Activated CD8-positive, alpha-beta T cell treated with anti-CD3 and anti-CD28 coated beads for 36 hours (primary cell): ENCODE measurements at regions not wholly inside any gene's neighbourhood (a gene's known extent, or its start where the extent isn't known, plus 50 kb on each side); places are given as distances from the start of the nearest gene placed in this dataset.

Source experiments
- ATAC-seq: fragments of 200-7000 bp; cut with Tn5 transposase; one replicate; pipeline ENCODE4 v1.10.0; 2021; ENCODE audit warnings: mild to moderate bottlenecking, moderate library complexity
- CTCF ChIA-PET: fragments of 350-600 bp; sonication (Branson Sonifier 250); formaldehyde crosslinking; loops from one replicate; lab custom pipeline; 2021; ENCODE audit warnings: antibody characterized with exemption; lab: Charles Lee
- POLR2A ChIA-PET: fragments of 350-600 bp; sonication (Branson Sonifier 250); formaldehyde crosslinking; loops from one replicate; lab custom pipeline; 2021; ENCODE audit warnings: antibody characterized with exemption; lab: Charles Lee
- DNase-seq: peaks from one replicate; pipeline ENCODE4 v3.0.0-alpha.2; 2020
- H3K27ac Mint-ChIP-seq: one replicate; pipeline ENCODE4 v1.8.0; 2021; ENCODE audit warnings: mild to moderate bottlenecking, mixed read lengths
- H3K27me3 Mint-ChIP-seq: one replicate; pipeline ENCODE4 v1.8.0; 2021; ENCODE audit warnings: mixed read lengths
- H3K36me3 Mint-ChIP-seq: one replicate; pipeline ENCODE4 v1.8.0; 2021; ENCODE audit warnings: low read depth, mixed read lengths
- H3K4me1 Mint-ChIP-seq: one replicate; pipeline ENCODE4 v1.8.0; 2021; ENCODE audit warnings: low read depth, mixed read lengths
- H3K4me3 Mint-ChIP-seq: one replicate; pipeline ENCODE4 v1.8.0; 2021; ENCODE audit warnings: mild to moderate bottlenecking, moderate library complexity, mixed read lengths
- H3K9me3 Mint-ChIP-seq: one replicate; pipeline ENCODE4 v1.8.0; 2021; ENCODE audit warnings: mixed read lengths
- CTCF ChIP-seq: fragments of 200-600 bp; IDR thresholded peaks from one replicate; pipeline ENCODE4 v1.8.0; 2022; ENCODE audit warnings: antibody characterized with exemption, mild to moderate bottlenecking
- intact Hi-C: fragments of 100-400 bp; cut with micrococcal nuclease; formaldehyde crosslinking; loops from one replicate; pipeline ENCODE4 v1.10.0; 2022

- H3K9me3 Mint-ChIP-seq = no peaks in the 10 kb centered on the region
- CTCF ChIA-PET = no interaction called here
- H3K36me3 Mint-ChIP-seq = no peaks in the 10 kb centered on the region
Observed at GRCh38 chr6:22666586-22666985, 97.2 kb downstream of the HDGFL1 start.

GRCh38 chr6:22667855-22668254 is 98.5 kb downstream of the HDGFL1 start:
- ChIA-PET POLR2A (no interaction called here), CTCF (no interaction called here)
- TF ChIP-seq CTCF = no peak
- Mint-ChIP-seq H3K27ac (no peak overlapping the region), H3K36me3 (no peaks in the 10 kb centered on the region), H3K4me1 (no peaks in the 10 kb centered on the region), H3K27me3 (no peaks in the 10 kb centered on the region), H3K9me3 (no peaks in the 10 kb centered on the region), H3K4me3 (no peak overlapping the region)
- no peak for DNase-seq
- intact Hi-C loops = no loop called here
- ATAC-seq = no peak

More at GRCh38 chr6:22666586-22666985, 97.2 kb downstream of the HDGFL1 start:
- Mint-ChIP-seq H3K4me1 (no peaks in the 10 kb centered on the region), H3K27me3 (no peaks in the 10 kb centered on the region), H3K4me3 (no peak overlapping the region), H3K27ac (no peak overlapping the region)
- POLR2A ChIA-PET = no interaction called here
- intact Hi-C loops = no loop called here
- TF ChIP-seq CTCF = no peak
- DNase-seq (no peak), ATAC-seq (no peak)

- Mint-ChIP-seq H3K4me1 (no peaks in the 10 kb centered on the region), H3K4me3 (no peak overlapping the region), H3K9me3 (no peaks in the 10 kb centered on the region), H3K27ac (no peak overlapping the region), H3K36me3 (no peaks in the 10 kb centered on the region), H3K27me3 (no peaks in the 10 kb centered on the region)
- intact Hi-C loops = no loop called here
- CTCF ChIA-PET = no interaction called here
- POLR2A ChIA-PET = no interaction called here
- TF ChIP-seq CTCF = no peak
- DNase-seq (no peak), ATAC-seq (no peak)
Observed at GRCh38 chr6:22668307-22668706, 98.9 kb downstream of the HDGFL1 start.

GRCh38 chr6:22668717-22669116 is 99.4 kb downstream of the HDGFL1 start:
- no peaks in the 10 kb centered on the region for H3K27me3 Mint-ChIP-seq
- DNase-seq = no peak
- no peak for TF ChIP-seq CTCF
- no peak overlapping the region for H3K4me3 Mint-ChIP-seq
- H3K9me3 Mint-ChIP-seq = no peaks in the 10 kb centered on the region
- H3K4me1 Mint-ChIP-seq = no peaks in the 10 kb centered on the region
- POLR2A ChIA-PET = no interaction called here
- intact Hi-C loops = no loop called here
- no peak overlapping the region for H3K27ac Mint-ChIP-seq
- CTCF ChIA-PET = no interaction called here
- no peaks in the 10 kb centered on the region for H3K36me3 Mint-ChIP-seq
- ATAC-seq = no peak

GRCh38 chr6:22670605-22671004 is 101.2 kb downstream of the HDGFL1 start:
- H3K27ac Mint-ChIP-seq = no peak overlapping the region
- no peak for TF ChIP-seq CTCF
- no peaks in the 10 kb centered on the region for H3K4me1 Mint-ChIP-seq
- no peaks in the 10 kb centered on the region for H3K36me3 Mint-ChIP-seq
- ChIA-PET CTCF (no interaction called here), POLR2A (no interaction called here)
- H3K27me3 Mint-ChIP-seq = no peaks in the 10 kb centered on the region
- DNase-seq (no peak), ATAC-seq (no peak)
- H3K4me3 Mint-ChIP-seq = no peak overlapping the region
- intact Hi-C loops = no loop called here
- peaks cover 2% of the 10 kb centered on the region for H3K9me3 Mint-ChIP-seq
